ENCODE measurements at regions not wholly inside any gene's neighbourhood (a gene's known extent, or its start where the extent isn't known, plus 50 kb on each side); places are given as distances from the start of the nearest gene placed in this dataset.

- TF ChIP-seq CTCF (conservative IDR thresholded peaks at IDR 0.05; ENCODE audit: low read depth, low read length) = no peak
- DNase-seq (ENCODE audit: low read depth) = no peak
- no peak overlapping the region for H3K4me3 ChIP-seq (ENCODE audit: low read length)
Observed at GRCh38 chr2:6454286-6454990, 411.3 kb downstream of the CMPK2 start.

- TF ChIP-seq CTCF (conservative IDR thresholded peaks at IDR 0.05; ENCODE audit: low read depth, low read length) = no peak
- no peak for DNase-seq (ENCODE audit: low read depth)
- H3K4me3 ChIP-seq (ENCODE audit: low read length) = no peak overlapping the region
Observed at GRCh38 chr2:6459138-6459537, 406.6 kb downstream of the CMPK2 start.

GRCh38 chr2:6470518-6470917 lies 395.2 kb downstream of the CMPK2 start:
- no peak for DNase-seq (ENCODE audit: low read depth)
- no peak overlapping the region for H3K4me3 ChIP-seq (ENCODE audit: low read length)
- TF ChIP-seq CTCF (conservative IDR thresholded peaks at IDR 0.05; ENCODE audit: low read depth, low read length) = no peak

GRCh38 chr2:6471419-6471818 lies 394.3 kb downstream of the CMPK2 start:
- no peak overlapping the region for H3K4me3 ChIP-seq (ENCODE audit: low read length)
- TF ChIP-seq CTCF (conservative IDR thresholded peaks at IDR 0.05; ENCODE audit: low read depth, low read length) = no peak
- no peak for DNase-seq (ENCODE audit: low read depth)

- no peak for DNase-seq (ENCODE audit: low read depth)
- no peak for TF ChIP-seq CTCF (conservative IDR thresholded peaks at IDR 0.05; ENCODE audit: low read depth, low read length)
Observed at GRCh38 chr2:6474161-6475140, 391.3 kb downstream of the CMPK2 start.

GRCh38 chr2:6475155-6475940 lies 390.4 kb downstream of the CMPK2 start:
- no peak for TF ChIP-seq CTCF (conservative IDR thresholded peaks at IDR 0.05; ENCODE audit: low read depth, low read length)
- H3K4me3 ChIP-seq (ENCODE audit: low read length) = no peak overlapping the region
- no peak for DNase-seq (ENCODE audit: low read depth)

More at GRCh38 chr2:6474161-6475140, 391.3 kb downstream of the CMPK2 start:
- no peak overlapping the region for H3K4me3 ChIP-seq (ENCODE audit: low read length)

Measured in retinal pigment epithelial cell (primary cell).